A549 (cell line): ENCODE measurements at regions not wholly inside any gene's neighbourhood (a gene's known extent, or its start where the extent isn't known, plus 50 kb on each side); places are given as distances from the start of the nearest gene placed in this dataset.

ENCODE experiments used
- CEBPB ChIP-seq, 2 experiments: fragments of >200 bp in 1 of 2; sonication (Bioruptor Twin) in 1 of 2; formaldehyde crosslinking in 1 of 2; IDR thresholded peaks; 2 replicates each; pipeline ENCODE4 v1.6.1; 2012 to 2016
- CHD4 ChIP-seq: fragments of 200-600 bp; sonication (generic); IDR thresholded peaks from 2 replicates; pipeline ENCODE4 v1.6.1; 2016; ENCODE audit warnings: antibody characterized with exemption, mild to moderate bottlenecking, borderline replicate concordance
- EP300 ChIP-seq, 2 experiments: fragments of >200 bp; sonication (Bioruptor Twin); formaldehyde crosslinking; IDR thresholded peaks; 2 replicates in 1 of 2; 3 replicates in 1 of 2; pipeline ENCODE4 v1.6.1; 2016 to 2017
- JUNB ChIP-seq: fragments of >200 bp; sonication (Bioruptor Twin); formaldehyde crosslinking; IDR thresholded peaks from 2 replicates; pipeline ENCODE4 v1.6.1; 2016
- POLR2A ChIP-seq: IDR thresholded peaks from 2 replicates; pipeline ENCODE4 v1.6.1; 2012; ENCODE audit warnings: mild to moderate bottlenecking, low read length
- TF ChIP-seq, protein P1 (sequence below): fragments of 450-650 bp; IDR thresholded peaks from 2 replicates; pipeline ENCODE4 v1.6.1; 2014; ENCODE audit warnings: antibody characterized with exemption
- TF ChIP-seq, protein P2 (sequence below): fragments of >200 bp; sonication (Bioruptor Twin); formaldehyde crosslinking; IDR thresholded peaks from 3 replicates; pipeline ENCODE4 v1.5.1; 2016
- TF ChIP-seq, protein P3 (sequence below): fragments of 250-450 bp; sonication (Bioruptor Pico); IDR thresholded peaks from 2 replicates; pipeline ENCODE4 v1.5.0; 2021; ENCODE audit warnings: mild to moderate bottlenecking, moderate library complexity, borderline replicate concordance

DNA sequence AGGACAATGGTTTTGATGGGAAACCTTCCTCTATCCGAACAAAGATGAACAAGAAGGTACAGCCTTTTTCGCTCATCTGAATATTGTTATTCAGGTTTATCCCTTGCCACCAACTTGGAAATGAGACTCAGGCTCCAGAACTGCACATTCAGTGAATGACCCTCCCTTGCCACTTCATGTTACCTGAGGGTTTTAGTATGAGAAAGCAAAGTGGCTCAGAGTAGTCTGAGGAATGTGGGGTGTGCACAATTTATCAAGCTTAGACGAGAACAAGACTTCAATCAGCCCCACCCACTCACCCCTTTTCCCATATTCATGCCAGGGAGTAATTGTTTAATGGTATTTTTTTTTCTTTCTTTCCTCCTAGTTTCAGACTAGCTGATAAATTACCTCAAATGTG, 265.3 kb upstream of the POU1F1 start:
- TF ChIP-seq CEBPB (IDR thresholded peaks at IDR 0.05) (no peak), JUNB (no peak), CHD4 (no peak), EP300 (IDR thresholded peaks at IDR 0.05) (no peak), POLR2A (no peak)
- TF ChIP-seq, protein P1, sequence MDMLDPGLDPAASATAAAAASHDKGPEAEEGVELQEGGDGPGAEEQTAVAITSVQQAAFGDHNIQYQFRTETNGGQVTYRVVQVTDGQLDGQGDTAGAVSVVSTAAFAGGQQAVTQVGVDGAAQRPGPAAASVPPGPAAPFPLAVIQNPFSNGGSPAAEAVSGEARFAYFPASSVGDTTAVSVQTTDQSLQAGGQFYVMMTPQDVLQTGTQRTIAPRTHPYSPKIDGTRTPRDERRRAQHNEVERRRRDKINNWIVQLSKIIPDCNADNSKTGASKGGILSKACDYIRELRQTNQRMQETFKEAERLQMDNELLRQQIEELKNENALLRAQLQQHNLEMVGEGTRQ, result no peak
- TF ChIP-seq, protein P2, sequence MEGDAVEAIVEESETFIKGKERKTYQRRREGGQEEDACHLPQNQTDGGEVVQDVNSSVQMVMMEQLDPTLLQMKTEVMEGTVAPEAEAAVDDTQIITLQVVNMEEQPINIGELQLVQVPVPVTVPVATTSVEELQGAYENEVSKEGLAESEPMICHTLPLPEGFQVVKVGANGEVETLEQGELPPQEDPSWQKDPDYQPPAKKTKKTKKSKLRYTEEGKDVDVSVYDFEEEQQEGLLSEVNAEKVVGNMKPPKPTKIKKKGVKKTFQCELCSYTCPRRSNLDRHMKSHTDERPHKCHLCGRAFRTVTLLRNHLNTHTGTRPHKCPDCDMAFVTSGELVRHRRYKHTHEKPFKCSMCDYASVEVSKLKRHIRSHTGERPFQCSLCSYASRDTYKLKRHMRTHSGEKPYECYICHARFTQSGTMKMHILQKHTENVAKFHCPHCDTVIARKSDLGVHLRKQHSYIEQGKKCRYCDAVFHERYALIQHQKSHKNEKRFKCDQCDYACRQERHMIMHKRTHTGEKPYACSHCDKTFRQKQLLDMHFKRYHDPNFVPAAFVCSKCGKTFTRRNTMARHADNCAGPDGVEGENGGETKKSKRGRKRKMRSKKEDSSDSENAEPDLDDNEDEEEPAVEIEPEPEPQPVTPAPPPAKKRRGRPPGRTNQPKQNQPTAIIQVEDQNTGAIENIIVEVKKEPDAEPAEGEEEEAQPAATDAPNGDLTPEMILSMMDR, result no peak
- TF ChIP-seq, protein P3, sequence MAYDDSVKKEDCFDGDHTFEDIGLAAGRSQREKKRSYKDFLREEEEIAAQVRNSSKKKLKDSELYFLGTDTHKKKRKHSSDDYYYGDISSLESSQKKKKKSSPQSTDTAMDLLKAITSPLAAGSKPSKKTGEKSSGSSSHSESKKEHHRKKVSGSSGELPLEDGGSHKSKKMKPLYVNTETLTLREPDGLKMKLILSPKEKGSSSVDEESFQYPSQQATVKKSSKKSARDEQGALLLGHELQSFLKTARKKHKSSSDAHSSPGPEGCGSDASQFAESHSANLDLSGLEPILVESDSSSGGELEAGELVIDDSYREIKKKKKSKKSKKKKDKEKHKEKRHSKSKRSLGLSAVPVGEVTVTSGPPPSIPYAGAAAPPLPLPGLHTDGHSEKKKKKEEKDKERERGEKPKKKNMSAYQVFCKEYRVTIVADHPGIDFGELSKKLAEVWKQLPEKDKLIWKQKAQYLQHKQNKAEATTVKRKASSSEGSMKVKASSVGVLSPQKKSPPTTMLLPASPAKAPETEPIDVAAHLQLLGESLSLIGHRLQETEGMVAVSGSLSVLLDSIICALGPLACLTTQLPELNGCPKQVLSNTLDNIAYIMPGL (CRISPR knock-in tag), result no peak
